CMK (cell line): ENCODE measurements at regions not wholly inside any gene's neighbourhood (a gene's known extent, or its start where the extent isn't known, plus 50 kb on each side); places are given as distances from the start of the nearest gene placed in this dataset.
"Not testable (repeated sequence)": the region's sequence is repeated elsewhere in the genome, so short reads cannot be mapped to it uniquely, and the experiment has no call there.

Experiments used
- DNase-seq: peaks from one replicate; pipeline ENCODE4 v3.0.0-alpha.2; 2010; ENCODE audit warnings: low read depth

- DNase-seq: no peak
Measured at GRCh38 chr14:105600939-105601359, 74.6 kb downstream of the TMEM121 start.

GRCh38 chr14:105601360-105602242 is 75.2 kb downstream of the TMEM121 start:
- no peak for DNase-seq

- DNase-seq: no peak
Measured at GRCh38 chr14:105602243-105602750, 75.9 kb downstream of the TMEM121 start.

- DNase-seq: no peak
Measured at GRCh38 chr14:105602799-105603793, 76.7 kb downstream of the TMEM121 start.

- DNase-seq: not testable (repeated sequence)
Measured at GRCh38 chr14:105604531-105605463, 78.4 kb downstream of the TMEM121 start.

GRCh38 chr14:105605464-105606304 is 79.3 kb downstream of the TMEM121 start:
- no peak for DNase-seq

- DNase-seq: not testable (repeated sequence)
Measured at GRCh38 chr14:105606305-105606975, 80.1 kb downstream of the TMEM121 start.

GRCh38 chr14:105607025-105607424 is 80.6 kb downstream of the TMEM121 start:
- not testable (repeated sequence) for DNase-seq

GRCh38 chr14:105614987-105615386 is 88.6 kb downstream of the TMEM121 start:
- DNase-seq: not testable (repeated sequence)

GRCh38 chr14:105615986-105616801 is 89.8 kb downstream of the TMEM121 start:
- not testable (repeated sequence) for DNase-seq

GRCh38 chr14:105616802-105617192 is 90.4 kb downstream of the TMEM121 start:
- DNase-seq: no peak

- no peak for DNase-seq
Measured at GRCh38 chr14:105617201-105617777, 90.9 kb downstream of the TMEM121 start.

- not testable (repeated sequence) for DNase-seq
Measured at GRCh38 chr14:105617805-105618204, 91.4 kb downstream of the TMEM121 start.

GRCh38 chr14:105619324-105619723 is 92.9 kb downstream of the TMEM121 start:
- DNase-seq: not testable (repeated sequence)

- DNase-seq: not testable (repeated sequence)
Measured at GRCh38 chr14:105620178-105620864, 93.9 kb downstream of the TMEM121 start.

GRCh38 chr14:105620865-105621471 is 94.6 kb downstream of the TMEM121 start:
- DNase-seq: not testable (repeated sequence)
